ENCODE measurements at regions not wholly inside any gene's neighbourhood (a gene's known extent, or its start where the extent isn't known, plus 50 kb on each side); places are given as distances from the start of the nearest gene placed in this dataset.

DNA sequence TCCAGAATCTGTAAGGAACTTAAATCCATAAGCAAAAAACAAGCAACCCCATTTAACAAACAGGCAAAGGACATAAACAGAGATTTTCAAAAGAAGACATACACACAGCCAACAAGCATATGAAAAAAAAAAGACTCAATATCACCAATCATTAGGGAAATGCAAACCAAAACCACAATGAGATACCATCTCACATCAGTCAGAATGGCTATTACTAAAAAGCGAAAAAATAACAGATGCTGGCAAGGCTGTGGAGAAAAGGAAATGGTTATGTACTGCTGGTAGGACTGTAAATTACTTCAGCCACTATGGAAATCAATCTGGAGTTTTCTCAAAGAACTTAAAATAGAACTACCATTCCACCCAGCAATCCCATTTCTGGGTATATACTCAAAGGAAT lies 156.8 kb upstream of the RADX start:
- TF ChIP-seq, protein P1, sequence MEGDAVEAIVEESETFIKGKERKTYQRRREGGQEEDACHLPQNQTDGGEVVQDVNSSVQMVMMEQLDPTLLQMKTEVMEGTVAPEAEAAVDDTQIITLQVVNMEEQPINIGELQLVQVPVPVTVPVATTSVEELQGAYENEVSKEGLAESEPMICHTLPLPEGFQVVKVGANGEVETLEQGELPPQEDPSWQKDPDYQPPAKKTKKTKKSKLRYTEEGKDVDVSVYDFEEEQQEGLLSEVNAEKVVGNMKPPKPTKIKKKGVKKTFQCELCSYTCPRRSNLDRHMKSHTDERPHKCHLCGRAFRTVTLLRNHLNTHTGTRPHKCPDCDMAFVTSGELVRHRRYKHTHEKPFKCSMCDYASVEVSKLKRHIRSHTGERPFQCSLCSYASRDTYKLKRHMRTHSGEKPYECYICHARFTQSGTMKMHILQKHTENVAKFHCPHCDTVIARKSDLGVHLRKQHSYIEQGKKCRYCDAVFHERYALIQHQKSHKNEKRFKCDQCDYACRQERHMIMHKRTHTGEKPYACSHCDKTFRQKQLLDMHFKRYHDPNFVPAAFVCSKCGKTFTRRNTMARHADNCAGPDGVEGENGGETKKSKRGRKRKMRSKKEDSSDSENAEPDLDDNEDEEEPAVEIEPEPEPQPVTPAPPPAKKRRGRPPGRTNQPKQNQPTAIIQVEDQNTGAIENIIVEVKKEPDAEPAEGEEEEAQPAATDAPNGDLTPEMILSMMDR (IDR thresholded peaks at IDR 0.05; ENCODE audit: low read length): no peak
- no peak for TF ChIP-seq EZH2 (optimal IDR thresholded peaks at IDR 0.05; ENCODE audit: low read depth, low read length)

Data from MM.1S (cell line).